Loucy (cell line): ENCODE measurements at regions not wholly inside any gene's neighbourhood (a gene's known extent, or its start where the extent isn't known, plus 50 kb on each side); places are given as distances from the start of the nearest gene placed in this dataset.

Source experiments
- CTCF ChIP-seq: fragments of 200-600 bp; sonication (generic); conservative IDR thresholded peaks from 2 replicates; pipeline ENCODE4 v1.5.1; 2014; ENCODE audit warnings: mild to moderate bottlenecking, antibody characterized with exemption, low read length
- EZH2phosphoT487 ChIP-seq: fragments of 200-600 bp; IDR thresholded peaks from 2 replicates; pipeline ENCODE4 v1.6.1; 2018; ENCODE audit warnings: antibody characterized with exemption, mild to moderate bottlenecking, moderate library complexity, borderline replicate concordance

DNA sequence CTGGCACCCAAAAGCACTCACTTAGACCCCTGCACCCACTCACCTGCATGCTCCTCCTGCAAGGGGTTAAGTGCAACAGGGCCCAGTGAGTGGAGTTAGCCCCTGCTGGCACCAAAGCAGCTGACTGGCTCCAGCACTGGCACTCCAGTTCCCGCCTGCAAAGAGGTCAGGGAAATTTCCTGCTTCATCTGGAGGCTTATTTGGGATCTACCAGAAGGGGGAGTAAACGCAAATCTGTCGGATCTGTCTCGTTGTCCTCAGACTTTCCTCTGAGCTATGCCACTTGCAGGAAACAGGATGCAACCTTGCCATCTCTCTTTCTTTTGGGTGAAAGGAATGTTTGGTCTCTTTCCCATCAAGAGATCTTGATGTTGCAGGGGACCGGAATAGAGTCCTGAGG is 435.6 kb downstream of the PCDH10 start:
- TF ChIP-seq CTCF = no peak
- TF ChIP-seq EZH2phosphoT487 = no peak
